ENCODE measurements at regions not wholly inside any gene's neighbourhood (a gene's known extent, or its start where the extent isn't known, plus 50 kb on each side); places are given as distances from the start of the nearest gene placed in this dataset.

DNA sequence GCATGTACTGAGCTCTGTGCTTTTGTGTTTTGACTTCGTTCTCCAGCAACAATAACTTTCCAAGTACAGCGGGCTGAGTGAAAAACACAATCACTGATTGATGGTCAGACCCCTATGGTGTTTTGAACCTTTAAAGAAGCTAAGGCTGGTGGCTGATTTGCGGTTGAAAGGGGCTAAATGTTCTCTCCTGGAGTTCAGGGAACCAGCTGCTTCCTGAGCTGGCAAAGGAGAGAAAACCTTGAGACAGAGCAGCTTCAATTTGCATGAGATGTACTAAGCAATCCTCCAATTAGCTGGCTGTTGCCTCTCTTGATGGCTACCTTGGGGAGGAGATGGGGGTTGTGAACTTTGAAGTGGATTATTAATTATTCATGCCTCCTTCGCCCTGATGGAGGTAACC, 546.7 kb upstream of the SEL1L start:
- TF ChIP-seq CTCF (IDR thresholded peaks at IDR 0.05; ENCODE audit: poor library complexity) = no peak
- TF ChIP-seq EZH2 (IDR thresholded peaks at IDR 0.05; ENCODE audit: borderline replicate concordance) = no peak
- no peak for TF ChIP-seq EZH2phosphoT487 (IDR thresholded peaks at IDR 0.05; ENCODE audit: low read depth, severe bottlenecking, unreplicated experiment)
